ENCODE measurements at regions not wholly inside any gene's neighbourhood (a gene's known extent, or its start where the extent isn't known, plus 50 kb on each side); places are given as distances from the start of the nearest gene placed in this dataset.

GRCh38 chr14:38120109-38120508, 87.6 kb upstream of the SSTR1 start:
- Histone ChIP-seq H3K36me3 (ENCODE audit: control insufficient read depth, insufficient read depth, low read length) (no peaks in the 10 kb centered on the region), H3K4me3 (ENCODE audit: low read length) (no peak overlapping the region), H3K27ac (ENCODE audit: low read length) (no peak overlapping the region), H3K27me3 (ENCODE audit: control insufficient read depth, insufficient read depth, low read length) (no peaks in the 10 kb centered on the region), H3K9me3 (replicated peaks; ENCODE audit: control insufficient read depth, low read depth, low read length) (no peaks in the 10 kb centered on the region), H3K4me1 (ENCODE audit: control insufficient read depth, insufficient read depth, low read length) (no peaks in the 10 kb centered on the region)
- no peak for DNase-seq
- 90% methylated on average over 2 of the region's 2 CpGs for WGBS (ENCODE audit: insufficient coverage)

- Histone ChIP-seq H3K27me3 (ENCODE audit: control insufficient read depth, insufficient read depth, low read length) (no peaks in the 10 kb centered on the region), H3K4me3 (ENCODE audit: low read length) (no peak overlapping the region), H3K27ac (ENCODE audit: low read length) (no peak overlapping the region), H3K4me1 (ENCODE audit: control insufficient read depth, insufficient read depth, low read length) (no peaks in the 10 kb centered on the region), H3K9me3 (replicated peaks; ENCODE audit: control insufficient read depth, low read depth, low read length) (no peaks in the 10 kb centered on the region), H3K36me3 (ENCODE audit: control insufficient read depth, insufficient read depth, low read length) (no peaks in the 10 kb centered on the region)
- no CpG with 5 or more reads among the region's 4 CpGs for WGBS (ENCODE audit: insufficient coverage)
- DNase-seq = no peak
Observed at GRCh38 chr14:38121320-38122020, 86.2 kb upstream of the SSTR1 start.

GRCh38 chr14:38122241-38122640, 85.5 kb upstream of the SSTR1 start:
- Histone ChIP-seq H3K9me3 (replicated peaks; ENCODE audit: control insufficient read depth, low read depth, low read length) (no peaks in the 10 kb centered on the region), H3K36me3 (ENCODE audit: control insufficient read depth, insufficient read depth, low read length) (no peaks in the 10 kb centered on the region), H3K27me3 (ENCODE audit: control insufficient read depth, insufficient read depth, low read length) (no peaks in the 10 kb centered on the region), H3K4me1 (ENCODE audit: control insufficient read depth, insufficient read depth, low read length) (no peaks in the 10 kb centered on the region), H3K27ac (ENCODE audit: low read length) (no peak overlapping the region), H3K4me3 (ENCODE audit: low read length) (no peak overlapping the region)
- no peak for DNase-seq
- 83% methylated on average over 2 of the region's 5 CpGs for WGBS (ENCODE audit: insufficient coverage)

DNA sequence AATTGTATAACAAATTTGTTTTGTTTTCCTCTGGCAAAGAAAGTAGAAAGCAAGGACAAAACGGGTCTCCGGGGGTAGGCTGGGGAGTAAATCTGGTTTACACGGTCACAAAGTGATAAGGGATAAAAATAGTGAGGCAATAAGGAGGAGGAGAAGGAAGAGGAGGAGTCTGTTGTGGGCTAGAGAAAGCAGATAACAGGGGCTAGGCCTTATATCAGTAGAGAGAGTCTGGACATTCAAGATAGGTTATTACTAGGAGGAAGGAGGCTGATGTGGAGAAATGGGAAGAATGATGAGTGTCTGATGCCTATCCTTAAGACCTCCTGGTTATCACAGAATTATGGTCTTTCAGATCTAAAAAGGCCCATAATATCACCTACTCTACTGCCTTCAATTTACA, 83.2 kb upstream of the SSTR1 start:
- Histone ChIP-seq H3K36me3 (ENCODE audit: control insufficient read depth, insufficient read depth, low read length) (no peaks in the 10 kb centered on the region), H3K9me3 (replicated peaks; ENCODE audit: control insufficient read depth, low read depth, low read length) (no peaks in the 10 kb centered on the region), H3K4me3 (ENCODE audit: low read length) (no peak overlapping the region), H3K27me3 (ENCODE audit: control insufficient read depth, insufficient read depth, low read length) (no peaks in the 10 kb centered on the region), H3K4me1 (ENCODE audit: control insufficient read depth, insufficient read depth, low read length) (no peaks in the 10 kb centered on the region), H3K27ac (ENCODE audit: low read length) (no peak overlapping the region)
- DNase-seq = no peak
- WGBS (ENCODE audit: insufficient coverage) = 67% methylated on average over 3 of the region's 3 CpGs

GRCh38 chr14:38125481-38126037, 82.1 kb upstream of the SSTR1 start:
- Histone ChIP-seq H3K27me3 (ENCODE audit: control insufficient read depth, insufficient read depth, low read length) (no peaks in the 10 kb centered on the region), H3K4me3 (ENCODE audit: low read length) (no peak overlapping the region), H3K9me3 (replicated peaks; ENCODE audit: control insufficient read depth, low read depth, low read length) (no peaks in the 10 kb centered on the region), H3K36me3 (ENCODE audit: control insufficient read depth, insufficient read depth, low read length) (no peaks in the 10 kb centered on the region), H3K27ac (ENCODE audit: low read length) (no peak overlapping the region), H3K4me1 (ENCODE audit: control insufficient read depth, insufficient read depth, low read length) (no peaks in the 10 kb centered on the region)
- 18% methylated on average over 8 of the region's 11 CpGs for WGBS (ENCODE audit: insufficient coverage)
- no peak for DNase-seq

DNA sequence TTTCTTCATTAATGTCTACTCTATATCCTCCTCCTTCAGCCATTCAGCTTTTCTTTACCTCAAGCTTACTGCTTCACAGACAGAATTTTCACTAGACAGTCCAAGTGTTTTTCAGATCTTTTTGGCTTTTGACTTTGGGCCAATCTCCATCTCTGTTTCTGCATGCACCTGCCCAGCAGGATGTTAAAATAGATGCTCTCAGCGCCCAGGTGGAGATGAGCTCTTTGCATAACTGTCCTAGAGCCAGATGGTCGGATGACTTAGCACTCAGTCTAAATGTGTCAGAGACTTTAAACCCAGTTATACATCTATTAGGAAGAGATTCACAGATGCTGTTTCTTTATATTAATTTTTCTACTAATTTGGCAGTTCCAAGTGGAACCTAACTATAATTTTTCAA, 80.3 kb upstream of the SSTR1 start:
- Histone ChIP-seq H3K4me1 (ENCODE audit: control insufficient read depth, insufficient read depth, low read length) (no peaks in the 10 kb centered on the region), H3K4me3 (ENCODE audit: low read length) (no peak overlapping the region), H3K36me3 (ENCODE audit: control insufficient read depth, insufficient read depth, low read length) (no peaks in the 10 kb centered on the region), H3K27me3 (ENCODE audit: control insufficient read depth, insufficient read depth, low read length) (no peaks in the 10 kb centered on the region), H3K27ac (ENCODE audit: low read length) (no peak overlapping the region), H3K9me3 (replicated peaks; ENCODE audit: control insufficient read depth, low read depth, low read length) (no peaks in the 10 kb centered on the region)
- no peak for DNase-seq
- no CpG with 5 or more reads among the region's 2 CpGs for WGBS (ENCODE audit: insufficient coverage)

GRCh38 chr14:38127784-38128183, 79.9 kb upstream of the SSTR1 start:
- Histone ChIP-seq H3K27me3 (ENCODE audit: control insufficient read depth, insufficient read depth, low read length) (no peaks in the 10 kb centered on the region), H3K36me3 (ENCODE audit: control insufficient read depth, insufficient read depth, low read length) (no peaks in the 10 kb centered on the region), H3K9me3 (replicated peaks; ENCODE audit: control insufficient read depth, low read depth, low read length) (no peaks in the 10 kb centered on the region), H3K4me3 (ENCODE audit: low read length) (no peak overlapping the region), H3K4me1 (ENCODE audit: control insufficient read depth, insufficient read depth, low read length) (no peaks in the 10 kb centered on the region), H3K27ac (ENCODE audit: low read length) (no peak overlapping the region)
- 54% methylated on average over 3 of the region's 3 CpGs for WGBS (ENCODE audit: insufficient coverage)
- no peak for DNase-seq

DNA sequence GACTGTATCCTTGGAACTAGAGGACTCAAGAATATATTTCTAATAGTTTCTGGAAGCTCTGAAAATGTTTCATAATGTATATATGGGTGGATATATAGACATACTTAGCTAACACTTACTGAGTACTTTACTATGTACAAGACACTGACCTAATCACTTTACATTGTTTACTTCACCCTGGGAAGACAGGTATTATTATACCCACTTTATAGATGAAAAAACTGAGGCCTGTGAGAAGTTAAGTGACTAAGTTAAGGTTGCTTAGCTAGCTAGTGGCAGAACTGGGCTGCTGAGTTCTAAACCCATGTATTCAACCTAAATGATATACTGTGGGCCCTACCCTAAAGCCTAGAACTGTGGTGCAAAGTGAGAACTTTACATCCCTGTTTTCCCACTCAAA, 79.1 kb upstream of the SSTR1 start:
- Histone ChIP-seq H3K36me3 (ENCODE audit: control insufficient read depth, insufficient read depth, low read length) (no peaks in the 10 kb centered on the region), H3K4me3 (ENCODE audit: low read length) (no peak overlapping the region), H3K9me3 (replicated peaks; ENCODE audit: control insufficient read depth, low read depth, low read length) (no peaks in the 10 kb centered on the region), H3K4me1 (ENCODE audit: control insufficient read depth, insufficient read depth, low read length) (no peaks in the 10 kb centered on the region), H3K27ac (ENCODE audit: low read length) (no peak overlapping the region), H3K27me3 (ENCODE audit: control insufficient read depth, insufficient read depth, low read length) (no peaks in the 10 kb centered on the region)
- DNase-seq = no peak

DNA sequence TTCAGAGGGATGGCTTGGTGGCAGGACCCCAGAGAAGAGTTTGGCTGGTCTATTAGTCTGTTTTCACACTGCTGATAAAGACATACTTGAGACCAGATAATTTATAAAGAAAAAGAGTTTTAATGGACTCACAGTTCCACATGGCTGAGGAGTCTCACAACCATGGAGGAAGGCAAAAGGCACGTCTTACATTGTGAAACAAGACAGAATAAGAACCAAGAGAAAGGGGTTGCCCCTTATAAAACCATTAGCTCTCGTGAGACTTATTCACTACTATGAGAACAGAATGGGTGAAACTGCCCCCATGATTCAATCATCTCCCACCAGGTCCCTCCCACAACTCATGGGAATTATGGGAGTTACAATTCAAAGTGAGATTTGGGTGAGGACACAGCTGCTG, 78.5 kb upstream of the SSTR1 start:
- no peak overlapping the region for H3K27ac ChIP-seq (ENCODE audit: low read length)
- WGBS (ENCODE audit: insufficient coverage) = no CpG with 5 or more reads among the region's 2 CpGs
- DNase-seq = no peak

DNA sequence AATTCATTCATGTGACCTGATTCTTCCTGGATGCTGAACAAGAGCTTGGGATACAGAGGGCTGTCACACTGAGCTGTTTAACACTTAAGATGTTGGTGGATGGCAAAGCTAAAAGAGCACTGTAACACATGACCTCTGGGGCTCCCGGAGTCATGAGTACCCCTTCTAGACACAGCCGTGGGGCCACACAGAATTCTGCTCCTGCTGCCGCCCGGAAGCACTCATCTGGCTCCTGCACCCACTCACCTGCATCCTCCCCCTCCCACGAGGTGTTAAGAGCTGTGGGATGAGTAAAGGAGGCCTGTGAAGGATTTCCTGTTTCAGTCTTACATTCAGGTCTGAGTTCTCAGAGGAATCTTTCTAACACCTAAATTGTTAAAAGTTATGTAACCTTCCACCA, 78.0 kb upstream of the SSTR1 start:
- WGBS (ENCODE audit: insufficient coverage) = no CpG with 5 or more reads among the region's 5 CpGs

More for the DNA sequence above, 78.5 kb upstream of the SSTR1 start:
- Histone ChIP-seq H3K4me3 (ENCODE audit: low read length) (no peak overlapping the region), H3K36me3 (ENCODE audit: control insufficient read depth, insufficient read depth, low read length) (no peaks in the 10 kb centered on the region), H3K27me3 (ENCODE audit: control insufficient read depth, insufficient read depth, low read length) (no peaks in the 10 kb centered on the region), H3K4me1 (ENCODE audit: control insufficient read depth, insufficient read depth, low read length) (no peaks in the 10 kb centered on the region), H3K9me3 (replicated peaks; ENCODE audit: control insufficient read depth, low read depth, low read length) (no peaks in the 10 kb centered on the region)

More for the DNA sequence above, 78.0 kb upstream of the SSTR1 start:
- no peak overlapping the region for H3K4me3 ChIP-seq (ENCODE audit: low read length)
- H3K9me3 ChIP-seq (replicated peaks; ENCODE audit: control insufficient read depth, low read depth, low read length) = no peaks in the 10 kb centered on the region
- no peaks in the 10 kb centered on the region for H3K4me1 ChIP-seq (ENCODE audit: control insufficient read depth, insufficient read depth, low read length)
- no peak for DNase-seq
- no peaks in the 10 kb centered on the region for H3K36me3 ChIP-seq (ENCODE audit: control insufficient read depth, insufficient read depth, low read length)
- no peak overlapping the region for H3K27ac ChIP-seq (ENCODE audit: low read length)
- no peaks in the 10 kb centered on the region for H3K27me3 ChIP-seq (ENCODE audit: control insufficient read depth, insufficient read depth, low read length)
